ENCODE measurements at regions not wholly inside any gene's neighbourhood (a gene's known extent, or its start where the extent isn't known, plus 50 kb on each side); places are given as distances from the start of the nearest gene placed in this dataset.
"Not testable (repeated sequence)": the region's sequence is repeated elsewhere in the genome, so short reads cannot be mapped to it uniquely, and the experiment has no call there.

- no peak for DNase-seq (ENCODE audit: low read depth in 2 of 3, low spot score in 2 of 3)
Measured at GRCh38 chr20:56766528-56766927, 137.4 kb downstream of the TFAP2C start.

GRCh38 chr20:56769921-56770600, 141.0 kb downstream of the TFAP2C start:
- no peak for DNase-seq (ENCODE audit: low read depth in 2 of 3, low spot score in 2 of 3)

- no peak for DNase-seq (ENCODE audit: low read depth in 2 of 3, low spot score in 2 of 3)
Measured at GRCh38 chr20:56773749-56774148, 144.6 kb downstream of the TFAP2C start.

- DNase-seq (ENCODE audit: low read depth in 2 of 3, low spot score in 2 of 3) = no peak
Measured at GRCh38 chr20:56774873-56775272, 145.8 kb downstream of the TFAP2C start.

GRCh38 chr20:56776345-56776744, 147.2 kb downstream of the TFAP2C start:
- DNase-seq (ENCODE audit: low read depth in 2 of 3, low spot score in 2 of 3) = no peak

- no peak for DNase-seq (ENCODE audit: low read depth in 2 of 3, low spot score in 2 of 3)
Measured at GRCh38 chr20:56778765-56779195, 149.7 kb downstream of the TFAP2C start.

GRCh38 chr20:56779452-56780143, 150.5 kb downstream of the TFAP2C start:
- DNase-seq (ENCODE audit: low read depth in 2 of 3, low spot score in 2 of 3) = no peak

GRCh38 chr20:56780266-56780665, 151.2 kb downstream of the TFAP2C start:
- no peak for DNase-seq (ENCODE audit: low read depth in 2 of 3, low spot score in 2 of 3)

GRCh38 chr20:56781108-56781739, 152.1 kb downstream of the TFAP2C start:
- DNase-seq (ENCODE audit: low read depth in 2 of 3, low spot score in 2 of 3) = no peak

- not testable (repeated sequence) for DNase-seq (ENCODE audit: low read depth in 2 of 3, low spot score in 2 of 3)
Measured at GRCh38 chr20:56781987-56782560, 153.0 kb downstream of the TFAP2C start.

GRCh38 chr20:56782814-56783213, 153.7 kb downstream of the TFAP2C start:
- not testable (repeated sequence) for DNase-seq (ENCODE audit: low read depth in 2 of 3, low spot score in 2 of 3)

GRCh38 chr20:56783826-56784225, 154.7 kb downstream of the TFAP2C start:
- DNase-seq (ENCODE audit: low read depth in 2 of 3, low spot score in 2 of 3) = no peak

- no peak for DNase-seq (ENCODE audit: low read depth in 2 of 3, low spot score in 2 of 3)
Measured at GRCh38 chr20:56786503-56786902, 157.4 kb downstream of the TFAP2C start.

- no peak for DNase-seq (ENCODE audit: low read depth in 2 of 3, low spot score in 2 of 3)
Measured at GRCh38 chr20:56788041-56788670, 159.1 kb downstream of the TFAP2C start.

GRCh38 chr20:56788671-56789610, 159.8 kb downstream of the TFAP2C start:
- no peak for DNase-seq (ENCODE audit: low read depth in 2 of 3, low spot score in 2 of 3)

GRCh38 chr20:56793916-56794315, 164.8 kb downstream of the TFAP2C start:
- no peak for DNase-seq (ENCODE audit: low read depth in 2 of 3, low spot score in 2 of 3)

GRCh38 chr20:56795492-56795891, 166.4 kb downstream of the TFAP2C start:
- no peak for DNase-seq (ENCODE audit: low read depth in 2 of 3, low spot score in 2 of 3)

GRCh38 chr20:56796345-56796744, 167.2 kb downstream of the TFAP2C start:
- DNase-seq (ENCODE audit: low read depth in 2 of 3, low spot score in 2 of 3) = no peak

- DNase-seq (ENCODE audit: low read depth in 2 of 3, low spot score in 2 of 3) = no peak
Measured at GRCh38 chr20:56797023-56797422, 167.9 kb downstream of the TFAP2C start.

- no peak for DNase-seq (ENCODE audit: low read depth in 2 of 3, low spot score in 2 of 3)
Measured at GRCh38 chr20:56798634-56799033, 169.5 kb downstream of the TFAP2C start.

All from activated CD8-positive, alpha-beta memory T cell treated with anti-CD3 and anti-CD28 coated beads for 48 hours (primary cell).